Liver (tissue), 3 donors: ENCODE measurements at regions not wholly inside any gene's neighbourhood (a gene's known extent, or its start where the extent isn't known, plus 50 kb on each side); places are given as distances from the start of the nearest gene placed in this dataset.

Experiments
- CTCF ChIP-seq: fragments of 150-350 bp; IDR thresholded peaks from 2 replicates; pipeline ENCODE4 v1.5.1; 2017; ENCODE audit warnings: improper control_type of control experiment, low read depth, low read length; ENCODE audit not compliant: missing input control
- EGR1 ChIP-seq, 2 donors: IDR thresholded peaks; 2 replicates each; pipeline ENCODE4 v1.6.1; 2016 to 2018; ENCODE audit warnings: antibody characterized with exemption in 2 of 2, low read depth in 2 of 2
- FOXA1 ChIP-seq: IDR thresholded peaks from 2 replicates; pipeline ENCODE4 v1.6.1; 2016; ENCODE audit warnings: antibody characterized with exemption
- GABPA ChIP-seq, 2 donors: IDR thresholded peaks in 1 of 2; conservative IDR thresholded peaks in 1 of 2; 2 replicates each; pipeline ENCODE4 v1.6.1; 2016; ENCODE audit warnings: antibody characterized with exemption in 2 of 2, mild to moderate bottlenecking in 1 of 2, moderate library complexity in 1 of 2
- RXRA ChIP-seq, 2 donors: IDR thresholded peaks; 2 replicates each; pipeline ENCODE4 v1.6.1; 2017 to 2018; ENCODE audit warnings: antibody characterized with exemption in 2 of 2, mild to moderate bottlenecking in 1 of 2
- TAF1 ChIP-seq: conservative IDR thresholded peaks from 2 replicates; pipeline ENCODE4 v1.6.1; 2016; ENCODE audit warnings: antibody characterized with exemption, mild to moderate bottlenecking
- TF ChIP-seq, protein P1 (sequence below): IDR thresholded peaks from 2 replicates; pipeline ENCODE4 v1.6.1; 2016; ENCODE audit warnings: antibody characterized with exemption
- donor health status: healthy.
- donor health status: healthy.

DNA sequence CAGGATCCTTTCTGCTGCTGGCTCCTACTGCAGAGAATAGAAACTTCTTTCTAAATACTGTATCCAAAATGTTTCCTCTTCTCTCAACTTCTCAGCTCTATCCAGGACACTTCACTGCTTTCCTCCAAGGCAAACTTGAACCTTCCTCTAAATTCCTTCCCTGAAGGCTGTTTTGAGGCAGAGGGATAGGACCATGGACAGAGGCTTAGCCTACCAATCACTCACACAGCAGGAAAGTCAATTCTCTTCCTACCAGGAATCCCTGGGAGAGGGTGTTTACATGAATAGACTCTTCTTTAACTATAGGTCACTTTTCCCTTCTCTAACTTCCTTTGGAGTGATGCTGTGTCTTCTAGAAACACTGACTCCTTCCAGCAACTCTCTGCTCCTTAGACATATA lies 115.6 kb upstream of the MKLN1 start:
- TF ChIP-seq CTCF (no peak), FOXA1 (no peak), RXRA (IDR thresholded peaks at IDR 0.05) (no peak), TAF1 (no peak), GABPA (IDR thresholded peaks at IDR 0.05 in 1 of 2, conservative IDR thresholded peaks at IDR 0.05 in 1 of 2) (no peak), EGR1 (IDR thresholded peaks at IDR 0.05; ENCODE audit: low read depth in 2 of 2) (no peak)
- TF ChIP-seq, protein P1, sequence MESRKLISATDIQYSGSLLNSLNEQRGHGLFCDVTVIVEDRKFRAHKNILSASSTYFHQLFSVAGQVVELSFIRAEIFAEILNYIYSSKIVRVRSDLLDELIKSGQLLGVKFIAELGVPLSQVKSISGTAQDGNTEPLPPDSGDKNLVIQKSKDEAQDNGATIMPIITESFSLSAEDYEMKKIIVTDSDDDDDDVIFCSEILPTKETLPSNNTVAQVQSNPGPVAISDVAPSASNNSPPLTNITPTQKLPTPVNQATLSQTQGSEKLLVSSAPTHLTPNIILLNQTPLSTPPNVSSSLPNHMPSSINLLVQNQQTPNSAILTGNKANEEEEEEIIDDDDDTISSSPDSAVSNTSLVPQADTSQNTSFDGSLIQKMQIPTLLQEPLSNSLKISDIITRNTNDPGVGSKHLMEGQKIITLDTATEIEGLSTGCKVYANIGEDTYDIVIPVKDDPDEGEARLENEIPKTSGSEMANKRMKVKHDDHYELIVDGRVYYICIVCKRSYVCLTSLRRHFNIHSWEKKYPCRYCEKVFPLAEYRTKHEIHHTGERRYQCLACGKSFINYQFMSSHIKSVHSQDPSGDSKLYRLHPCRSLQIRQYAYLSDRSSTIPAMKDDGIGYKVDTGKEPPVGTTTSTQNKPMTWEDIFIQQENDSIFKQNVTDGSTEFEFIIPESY, result no peak
